A549 (cell line): ENCODE measurements at regions not wholly inside any gene's neighbourhood (a gene's known extent, or its start where the extent isn't known, plus 50 kb on each side); places are given as distances from the start of the nearest gene placed in this dataset.

Experiments
- CEBPB ChIP-seq, 2 experiments: fragments of >200 bp in 1 of 2; sonication (Bioruptor Twin) in 1 of 2; formaldehyde crosslinking in 1 of 2; IDR thresholded peaks; 2 replicates each; pipeline ENCODE4 v1.6.1; 2012 to 2016
- KDM1A ChIP-seq: fragments of 200-600 bp; sonication (generic); IDR thresholded peaks from 2 replicates; pipeline ENCODE4 v1.6.1; 2016; ENCODE audit warnings: low read depth, mild to moderate bottlenecking
- NPAS2 ChIP-seq: fragments of 250-450 bp; sonication (Bioruptor Pico); IDR thresholded peaks from 2 replicates; pipeline ENCODE4 v1.8.0; 2022; ENCODE audit warnings: mild to moderate bottlenecking, moderate library complexity, borderline replicate concordance
- POLR2A ChIP-seq: IDR thresholded peaks from 2 replicates; pipeline ENCODE4 v1.6.1; 2012; ENCODE audit warnings: mild to moderate bottlenecking, low read length
- RFX5 ChIP-seq: fragments of 450-650 bp; IDR thresholded peaks from 2 replicates; pipeline ENCODE4 v1.7.1; 2014; ENCODE audit warnings: antibody characterized with exemption, mild to moderate bottlenecking, moderate library complexity
- ZC3H11A ChIP-seq: fragments of 450-650 bp; IDR thresholded peaks from 2 replicates; pipeline ENCODE4 v1.6.1; 2014; ENCODE audit warnings: antibody characterized with exemption, mild to moderate bottlenecking
- TF ChIP-seq, protein P1 (sequence below): fragments of >200 bp; sonication (Bioruptor Twin); formaldehyde crosslinking; IDR thresholded peaks from 3 replicates; pipeline ENCODE4 v1.5.1; 2016

DNA sequence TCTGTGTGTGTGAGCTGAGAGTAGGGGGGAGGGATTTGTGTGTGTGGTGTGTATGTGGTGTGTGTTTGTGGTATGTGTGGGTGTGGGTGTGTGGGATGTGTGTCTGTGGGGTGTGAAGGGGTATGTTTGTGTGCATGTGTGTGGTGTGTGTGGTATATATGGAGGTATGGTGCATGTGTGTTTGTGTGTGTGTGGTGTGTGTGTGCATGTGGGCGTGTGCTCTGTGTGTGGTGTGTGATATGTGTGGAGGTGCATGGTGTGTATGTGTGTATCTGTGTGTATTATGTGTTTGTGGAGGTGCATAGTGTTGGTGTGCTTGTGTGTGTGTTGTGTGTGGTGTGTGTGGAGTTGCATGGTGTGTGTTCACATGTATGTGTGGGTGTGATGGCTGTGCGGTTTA is 106.0 kb downstream of the CMPK2 start:
- no peak for TF ChIP-seq RFX5
- TF ChIP-seq NPAS2 (CRISPR knock-in tag): no peak
- no peak for TF ChIP-seq KDM1A
- TF ChIP-seq CEBPB (IDR thresholded peaks at IDR 0.05): no peak
- TF ChIP-seq, protein P1, sequence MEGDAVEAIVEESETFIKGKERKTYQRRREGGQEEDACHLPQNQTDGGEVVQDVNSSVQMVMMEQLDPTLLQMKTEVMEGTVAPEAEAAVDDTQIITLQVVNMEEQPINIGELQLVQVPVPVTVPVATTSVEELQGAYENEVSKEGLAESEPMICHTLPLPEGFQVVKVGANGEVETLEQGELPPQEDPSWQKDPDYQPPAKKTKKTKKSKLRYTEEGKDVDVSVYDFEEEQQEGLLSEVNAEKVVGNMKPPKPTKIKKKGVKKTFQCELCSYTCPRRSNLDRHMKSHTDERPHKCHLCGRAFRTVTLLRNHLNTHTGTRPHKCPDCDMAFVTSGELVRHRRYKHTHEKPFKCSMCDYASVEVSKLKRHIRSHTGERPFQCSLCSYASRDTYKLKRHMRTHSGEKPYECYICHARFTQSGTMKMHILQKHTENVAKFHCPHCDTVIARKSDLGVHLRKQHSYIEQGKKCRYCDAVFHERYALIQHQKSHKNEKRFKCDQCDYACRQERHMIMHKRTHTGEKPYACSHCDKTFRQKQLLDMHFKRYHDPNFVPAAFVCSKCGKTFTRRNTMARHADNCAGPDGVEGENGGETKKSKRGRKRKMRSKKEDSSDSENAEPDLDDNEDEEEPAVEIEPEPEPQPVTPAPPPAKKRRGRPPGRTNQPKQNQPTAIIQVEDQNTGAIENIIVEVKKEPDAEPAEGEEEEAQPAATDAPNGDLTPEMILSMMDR: no peak
- no peak; the same call in 1 of the 2 replicates for TF ChIP-seq POLR2A
- no peak for TF ChIP-seq ZC3H11A
